ENCODE measurements at regions not wholly inside any gene's neighbourhood (a gene's known extent, or its start where the extent isn't known, plus 50 kb on each side); places are given as distances from the start of the nearest gene placed in this dataset.

- Histone ChIP-seq H3T11ph (ENCODE audit: low read length) (no peak overlapping the region), H3K18ac (ENCODE audit: insufficient read length, low read depth, low read length) (no peak overlapping the region), H3K27ac (ENCODE audit: insufficient read length, low read depth, low read length) (no peak overlapping the region), H4K5ac (ENCODE audit: insufficient read length, low read depth, low read length) (no peak overlapping the region), H2BK12ac (ENCODE audit: insufficient read length, low read depth, low read length) (no peak overlapping the region), H3K9me3 (ENCODE audit: control insufficient read depth, low read depth, low read length) (no peaks in the 10 kb centered on the region), H2AFZ (ENCODE audit: low read length) (no peak overlapping the region), H3K23ac (ENCODE audit: insufficient read length, low read depth, low read length) (no peak overlapping the region), H4K8ac (replicated peaks; ENCODE audit: insufficient read length, low read depth, low read length) (no peak overlapping the region), H3K27me3 (ENCODE audit: insufficient read depth, low read length) (no peaks in the 10 kb centered on the region), H3K4me1 (ENCODE audit: insufficient read depth, low read length) (peaks cover 11% of the 10 kb centered on the region; the same call in 1 of the 2 replicates), H4K20me1 (ENCODE audit: control insufficient read depth, insufficient read depth, insufficient read length) (no peaks in the 10 kb centered on the region), H2BK20ac (ENCODE audit: low read depth, low read length, poor library complexity, severe bottlenecking) (no peak overlapping the region), H2BK5ac (ENCODE audit: insufficient read length, low read length) (no peak overlapping the region), H4K91ac (ENCODE audit: insufficient read length, low read depth, low read length) (no peak overlapping the region), H3K9ac (ENCODE audit: extremely low read depth, insufficient read length, low read length) (no peak overlapping the region), H3K4me2 (ENCODE audit: insufficient read depth, insufficient read length, low read length) (no peak overlapping the region), H2AK5ac (ENCODE audit: insufficient read length, low read length) (no peak overlapping the region), H2BK15ac (ENCODE audit: low read depth, low read length) (no peak overlapping the region), H3K79me2 (ENCODE audit: insufficient read depth, low read length) (no peaks in the 10 kb centered on the region), H3K4ac (ENCODE audit: low read depth, low read length) (no peak overlapping the region), H3K23me2 (ENCODE audit: insufficient read length, low read depth, low read length, poor library complexity, severe bottlenecking) (no peaks in the 10 kb centered on the region), H3K14ac (ENCODE audit: insufficient read depth, low read length) (no peak overlapping the region), H2BK120ac (ENCODE audit: low read depth, low read length, poor library complexity, severe bottlenecking) (no peak overlapping the region), H3K56ac (ENCODE audit: insufficient read length, low read depth, low read length) (no peak overlapping the region), H3K79me1 (ENCODE audit: insufficient read depth, low read depth, low read length, poor library complexity, severe bottlenecking) (no peaks in the 10 kb centered on the region)
- Mint-ChIP-seq H3K36me3 (ENCODE audit: insufficient read depth in 1 of 3, low read depth in 3 of 3) (peaks cover 5 to 12% (median 5%) of the 10 kb centered on the region in 3 experiments; a peak in 5 of 7 replicates), H3K27ac (no peak overlapping the region), H3K4me3 (no peak overlapping the region), H3K9me3 (peaks cover 6 to 14% of the 10 kb centered on the region in 2 experiments), H3K27me3 (ENCODE audit: low read depth) (no peaks in the 10 kb centered on the region), H3K4me1 (peaks cover 22% of the 10 kb centered on the region in 2 experiments)
- DNase-seq: no peak
- TF ChIP-seq, protein P1, sequence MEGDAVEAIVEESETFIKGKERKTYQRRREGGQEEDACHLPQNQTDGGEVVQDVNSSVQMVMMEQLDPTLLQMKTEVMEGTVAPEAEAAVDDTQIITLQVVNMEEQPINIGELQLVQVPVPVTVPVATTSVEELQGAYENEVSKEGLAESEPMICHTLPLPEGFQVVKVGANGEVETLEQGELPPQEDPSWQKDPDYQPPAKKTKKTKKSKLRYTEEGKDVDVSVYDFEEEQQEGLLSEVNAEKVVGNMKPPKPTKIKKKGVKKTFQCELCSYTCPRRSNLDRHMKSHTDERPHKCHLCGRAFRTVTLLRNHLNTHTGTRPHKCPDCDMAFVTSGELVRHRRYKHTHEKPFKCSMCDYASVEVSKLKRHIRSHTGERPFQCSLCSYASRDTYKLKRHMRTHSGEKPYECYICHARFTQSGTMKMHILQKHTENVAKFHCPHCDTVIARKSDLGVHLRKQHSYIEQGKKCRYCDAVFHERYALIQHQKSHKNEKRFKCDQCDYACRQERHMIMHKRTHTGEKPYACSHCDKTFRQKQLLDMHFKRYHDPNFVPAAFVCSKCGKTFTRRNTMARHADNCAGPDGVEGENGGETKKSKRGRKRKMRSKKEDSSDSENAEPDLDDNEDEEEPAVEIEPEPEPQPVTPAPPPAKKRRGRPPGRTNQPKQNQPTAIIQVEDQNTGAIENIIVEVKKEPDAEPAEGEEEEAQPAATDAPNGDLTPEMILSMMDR (conservative IDR thresholded peaks at IDR 0.05): no peak
- WGBS (ENCODE audit: extremely low coverage, insufficient read length, low lambda C conversion rate): no CpG with 5 or more reads among the region's 2 CpGs
Measured at GRCh38 chr12:42690264-42690663, 100.7 kb upstream of the PRICKLE1 start.
